GM10248 (cell line): ENCODE measurements at regions not wholly inside any gene's neighbourhood (a gene's known extent, or its start where the extent isn't known, plus 50 kb on each side); places are given as distances from the start of the nearest gene placed in this dataset.

ENCODE experiments used
- CTCF ChIA-PET: fragments of 300-600 bp; sonication (Branson Sonifier 250); formaldehyde crosslinking; extraction: SDS; loops from one replicate; lab custom pipeline; 2021; ENCODE audit warnings: antibody characterized with exemption; lab: Yijun Ruan, JAX
- POLR2A ChIA-PET: fragments of 350-650 bp; sonication (Branson Sonifier 250); formaldehyde crosslinking; extraction: SDS; loops from one replicate; lab custom pipeline; 2020; ENCODE audit warnings: antibody characterized with exemption; lab: Yijun Ruan, JAX
- DNase-seq: peaks from one replicate; pipeline ENCODE4 v3.0.0; 2012; ENCODE audit errors: extremely low spot score
- TF ChIP-seq, protein P1 (sequence below): IDR thresholded peaks from 2 replicates; pipeline ENCODE4 v1.5.1; 2012; ENCODE audit warnings: mild to moderate bottlenecking, low read depth; ENCODE audit errors: extremely low read depth, missing control alignments, control extremely low read depth

DNA sequence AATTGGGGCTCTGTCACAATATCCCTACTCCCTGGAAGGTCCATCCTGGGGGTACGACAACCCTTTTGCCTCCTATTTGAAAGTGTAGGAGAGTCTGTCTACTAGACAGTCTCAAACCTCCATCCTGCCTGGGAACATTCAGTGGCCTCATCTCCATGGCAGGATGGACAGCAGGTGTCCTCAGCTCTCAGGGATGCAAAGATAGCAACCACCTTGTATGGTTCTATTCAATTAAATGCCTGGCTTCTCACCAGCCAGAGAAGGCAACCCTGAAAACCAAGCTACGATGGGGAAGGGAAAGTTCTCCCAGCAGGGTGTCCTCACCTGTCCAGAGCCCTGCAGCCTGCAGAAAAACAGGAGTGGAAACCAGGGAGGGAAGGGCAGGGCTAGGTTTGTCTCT is 164.9 kb downstream of the MIAT start:
- TF ChIP-seq, protein P1, sequence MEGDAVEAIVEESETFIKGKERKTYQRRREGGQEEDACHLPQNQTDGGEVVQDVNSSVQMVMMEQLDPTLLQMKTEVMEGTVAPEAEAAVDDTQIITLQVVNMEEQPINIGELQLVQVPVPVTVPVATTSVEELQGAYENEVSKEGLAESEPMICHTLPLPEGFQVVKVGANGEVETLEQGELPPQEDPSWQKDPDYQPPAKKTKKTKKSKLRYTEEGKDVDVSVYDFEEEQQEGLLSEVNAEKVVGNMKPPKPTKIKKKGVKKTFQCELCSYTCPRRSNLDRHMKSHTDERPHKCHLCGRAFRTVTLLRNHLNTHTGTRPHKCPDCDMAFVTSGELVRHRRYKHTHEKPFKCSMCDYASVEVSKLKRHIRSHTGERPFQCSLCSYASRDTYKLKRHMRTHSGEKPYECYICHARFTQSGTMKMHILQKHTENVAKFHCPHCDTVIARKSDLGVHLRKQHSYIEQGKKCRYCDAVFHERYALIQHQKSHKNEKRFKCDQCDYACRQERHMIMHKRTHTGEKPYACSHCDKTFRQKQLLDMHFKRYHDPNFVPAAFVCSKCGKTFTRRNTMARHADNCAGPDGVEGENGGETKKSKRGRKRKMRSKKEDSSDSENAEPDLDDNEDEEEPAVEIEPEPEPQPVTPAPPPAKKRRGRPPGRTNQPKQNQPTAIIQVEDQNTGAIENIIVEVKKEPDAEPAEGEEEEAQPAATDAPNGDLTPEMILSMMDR, result no peak
- ChIA-PET POLR2A (no interaction called here), CTCF (no interaction called here)
- DNase-seq, result no peak

DNA sequence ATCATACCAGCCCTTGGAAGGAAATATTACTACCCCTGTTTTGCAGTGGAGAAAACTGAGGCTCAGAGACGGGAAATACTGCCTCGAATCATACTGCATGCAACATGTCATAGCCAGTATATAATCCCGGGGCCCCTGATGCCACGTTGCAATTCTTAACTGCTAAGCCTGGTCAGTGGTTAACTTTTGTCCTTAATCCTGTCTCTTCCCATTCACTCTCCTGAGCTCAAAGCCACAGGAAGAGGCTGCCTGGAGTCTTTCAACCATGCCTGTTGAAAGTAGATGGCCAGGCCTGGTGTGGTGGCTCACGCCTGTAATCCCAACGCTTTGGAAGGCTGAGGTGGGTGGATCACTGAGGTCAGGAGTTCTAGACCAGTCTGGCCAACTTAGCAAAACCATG is 166.6 kb downstream of the MIAT start:
- CTCF ChIA-PET, result interaction anchor here (0.9 kb wide), 1 partner anchor 8 kb away, joined by 4 read pairs; no protein-coding TSS in a partner anchor
- POLR2A ChIA-PET, result no interaction called here
- TF ChIP-seq, protein P1, result no peak
- no peak for DNase-seq

DNA sequence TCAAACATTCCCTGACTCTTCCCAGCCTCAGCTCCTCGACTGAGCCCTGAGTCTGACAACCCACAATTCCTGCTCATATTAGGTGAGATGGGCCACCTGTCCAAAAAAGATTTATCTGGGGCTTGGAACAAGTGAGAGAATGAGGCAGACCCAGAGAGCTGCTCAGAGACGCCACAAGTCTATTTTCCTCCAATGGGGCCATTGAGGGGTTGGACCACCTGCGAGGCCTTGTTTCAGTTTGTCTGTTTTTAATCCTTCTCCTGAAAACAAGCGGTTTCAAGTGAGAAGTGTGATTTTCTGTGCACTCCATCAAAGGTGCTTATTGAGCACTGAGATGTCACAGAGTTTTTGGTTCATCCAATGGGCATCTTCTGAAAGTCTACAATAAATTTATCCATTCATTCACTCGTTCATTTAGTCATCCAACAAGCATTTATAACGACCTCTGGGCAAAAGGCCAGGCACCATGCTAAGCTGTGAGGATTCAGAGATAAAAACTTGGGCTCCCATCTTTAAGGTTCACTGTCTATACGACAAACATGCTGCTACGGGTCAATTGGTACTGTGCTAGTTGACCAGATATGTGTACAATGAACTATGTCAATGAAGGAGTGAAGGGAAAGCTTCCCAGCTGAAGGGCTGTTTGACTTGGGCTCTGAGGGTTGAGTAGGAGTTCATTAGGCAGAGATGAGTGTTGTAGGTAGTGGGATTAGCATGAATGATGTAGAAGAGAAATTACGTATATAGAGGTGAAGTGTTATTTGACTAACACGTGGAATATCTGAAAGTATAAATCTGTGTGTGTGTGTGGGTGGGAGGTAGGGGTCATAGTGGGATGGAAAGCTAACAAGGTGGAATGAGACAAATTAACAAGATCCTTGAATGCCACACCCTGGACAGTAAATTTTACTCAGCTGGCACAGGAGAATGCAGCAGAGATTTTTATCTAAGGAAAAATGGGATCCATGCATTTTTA is 168.9 kb downstream of the MIAT start:
- DNase-seq, result no peak
- ChIA-PET CTCF (interaction anchor here (1.0 to 1.2 kb wide), 3 partner anchors 8 to 16 kb away, joined by 3 read pairs; no protein-coding TSS in a partner anchor), POLR2A (no interaction called here)
- TF ChIP-seq, protein P1, result no peak

DNA sequence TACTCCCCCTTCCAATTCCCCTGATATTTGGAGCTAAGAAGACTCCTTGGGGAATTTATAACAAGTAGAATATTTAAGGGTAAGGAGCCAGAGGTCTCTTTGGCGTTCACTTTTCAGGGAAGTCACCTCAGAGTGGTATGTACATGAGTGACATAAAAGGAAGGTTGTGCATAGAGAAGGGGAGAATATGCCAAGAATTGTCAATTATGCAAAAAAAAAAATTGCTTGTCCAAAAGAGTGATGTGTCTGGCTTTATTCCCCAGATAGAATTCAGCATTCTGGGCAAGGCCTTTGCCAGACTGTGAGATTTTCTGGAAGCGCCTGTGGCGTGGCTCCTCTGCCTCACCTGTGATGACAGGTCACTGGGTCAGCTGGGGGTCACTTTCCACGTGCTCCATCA is 170.2 kb downstream of the MIAT start:
- CTCF ChIA-PET, result interaction anchor here (1.2 to 1.3 kb wide), 2 partner anchors 17 to 1020 kb away, joined by 3 read pairs; no protein-coding TSS in a partner anchor
- POLR2A ChIA-PET, result interaction anchor here (0.7 kb wide), 1 partner anchor 277 kb away, joined by 4 read pairs; no protein-coding TSS in a partner anchor
- TF ChIP-seq, protein P1, result no peak
- no peak for DNase-seq

DNA sequence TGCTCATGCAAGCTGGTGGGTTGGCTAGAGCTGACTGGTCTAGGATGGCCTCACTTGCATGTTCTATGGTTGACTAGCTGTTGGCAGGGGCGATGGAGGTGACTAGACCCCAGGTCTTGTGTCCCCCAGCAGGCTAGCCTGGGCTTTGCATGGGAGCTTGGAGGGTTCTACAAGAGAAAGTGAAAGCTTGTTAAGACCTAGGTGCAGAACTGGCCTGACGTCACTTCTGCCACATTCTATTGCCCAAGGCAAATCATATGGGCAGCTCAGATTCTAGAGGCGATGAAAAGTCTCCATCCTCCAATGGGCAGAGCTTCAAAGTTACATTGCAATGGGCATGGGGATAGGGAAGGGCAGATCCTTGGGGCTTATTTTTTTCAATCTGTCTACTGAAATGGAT is 170.9 kb downstream of the MIAT start:
- ChIA-PET POLR2A (no interaction called here), CTCF (interaction anchor here (0.9 to 1.3 kb wide), 3 partner anchors 19 to 1020 kb away, joined by 3 to 5 read pairs (median 3); no protein-coding TSS in a partner anchor)
- TF ChIP-seq, protein P1, result no peak
- peak; percentile 24 for DNase-seq

DNA sequence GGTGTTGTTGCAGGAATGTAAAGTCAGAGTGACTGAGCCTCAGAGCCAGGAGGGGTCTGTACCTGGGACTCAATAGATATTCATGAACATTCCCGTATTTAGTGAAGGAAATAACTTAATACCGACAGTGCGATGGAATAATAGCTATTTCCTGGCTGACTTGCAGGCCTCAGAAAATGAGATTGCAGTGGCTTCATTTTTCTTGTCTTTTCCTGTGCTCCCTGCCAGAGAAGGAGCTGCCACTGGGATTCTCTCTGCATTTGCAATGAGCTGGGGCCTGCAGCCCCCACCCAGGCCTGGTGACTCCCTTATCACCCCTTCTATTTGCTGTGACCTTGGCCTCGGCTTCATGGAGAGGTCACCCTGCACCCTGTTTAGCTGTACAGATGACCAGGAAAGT is 173.4 kb downstream of the MIAT start:
- DNase-seq, result no peak
- CTCF ChIA-PET, result no interaction called here
- TF ChIP-seq, protein P1, result no peak
- POLR2A ChIA-PET, result no interaction called here
